Tibial nerve (tissue), 4 donors: ENCODE measurements at regions not wholly inside any gene's neighbourhood (a gene's known extent, or its start where the extent isn't known, plus 50 kb on each side); places are given as distances from the start of the nearest gene placed in this dataset.

Experiments used
- DNase-seq, 2 donors: peaks; one replicate each; pipeline ENCODE4 v3.0.0-alpha.2; 2019; ENCODE audit warnings: low spot score in 2 of 2
- H3K27ac ChIP-seq, 4 donors: fragments of 200-600 bp; sonication (generic) in 3 of 4; one replicate each; pipeline ENCODE4 v1.5.1; 2017 to 2019; ENCODE audit warnings: mild to moderate bottlenecking in 1 of 4
- H3K27me3 ChIP-seq, 2 donors: fragments of 200-600 bp; sonication (generic) in 1 of 2; one replicate each; pipeline versions ENCODE4 v1.5.1 to v1.6.0; 2017 to 2019
- H3K36me3 ChIP-seq, 3 donors: fragments of 200-600 bp; sonication (generic); one replicate each; pipeline ENCODE4 v1.5.1; 2018 to 2019
- H3K4me1 ChIP-seq, 4 donors: fragments of 200-600 bp; sonication (generic) in 3 of 4; one replicate each; pipeline ENCODE4 v1.5.1; 2017 to 2019
- H3K4me3 ChIP-seq, 4 donors: fragments of 200-600 bp; sonication (generic) in 3 of 4; one replicate each; pipeline ENCODE4 v1.5.1; 2017 to 2019; ENCODE audit warnings: mild to moderate bottlenecking in 1 of 4, moderate library complexity in 1 of 4
- H3K9me3 ChIP-seq, 4 donors: fragments of 200-600 bp; sonication (generic) in 3 of 4; one replicate each; pipeline ENCODE4 v1.5.1; 2017 to 2019
- CTCF ChIP-seq, 5 experiments: fragments of 200-600 bp in 3 of 5; fragments of 450-650 bp in 2 of 5; sonication (generic) in 3 of 5; IDR thresholded peaks; one replicate each; pipeline ENCODE4 v1.5.1; 2016 to 2019; ENCODE audit warnings: antibody characterized with exemption in 5 of 5, mild to moderate bottlenecking in 3 of 5, moderate library complexity in 2 of 5
- EP300 ChIP-seq, 2 donors: sonication (generic); formaldehyde crosslinking; IDR thresholded peaks; one replicate each; pipeline ENCODE4 v1.6.1; 2017; ENCODE audit warnings: antibody characterized with exemption in 2 of 2, mild to moderate bottlenecking in 1 of 2
- POLR2A ChIP-seq, 2 donors: fragments of 450-650 bp; IDR thresholded peaks; one replicate each; pipeline ENCODE4 v1.6.1; 2017; ENCODE audit warnings: antibody characterized with exemption in 2 of 2, mild to moderate bottlenecking in 2 of 2, moderate library complexity in 2 of 2
- WGBS, 2 donors: methylation state at CpG; one replicate each; pipeline ENCODE4 v1.1.5; 2018; 5-methylcytosine and 5-hydroxymethylcytosine counted together

DNA sequence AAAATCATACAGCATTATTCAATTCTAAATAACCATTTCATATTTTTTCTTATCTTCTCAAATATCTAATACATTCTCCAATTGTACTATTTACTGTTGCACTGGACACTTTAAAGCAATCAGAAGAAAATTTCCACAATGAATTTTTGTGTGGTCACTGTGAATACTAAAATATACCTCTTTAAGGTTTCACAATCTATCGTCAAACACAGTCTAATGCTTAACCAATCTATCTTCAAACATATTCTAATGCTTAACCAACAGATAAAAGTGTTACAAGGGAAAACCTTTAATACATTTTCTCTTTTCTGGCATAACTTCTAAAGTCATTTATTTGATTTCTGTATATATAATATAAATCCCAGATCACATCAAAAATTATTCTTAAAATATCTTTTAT, 2035.5 kb upstream of the CDH6 start:
- Histone ChIP-seq H3K36me3 (no peaks in the 10 kb centered on the region), H3K4me1 (no peaks in the 10 kb centered on the region), H3K27me3 (no peaks in the 10 kb centered on the region), H3K4me3 (no peak overlapping the region), H3K9me3 (no peaks in the 10 kb centered on the region), H3K27ac (no peak overlapping the region)
- TF ChIP-seq EP300 (IDR thresholded peaks at IDR 0.05) (no peak), POLR2A (IDR thresholded peaks at IDR 0.05) (no peak), CTCF (IDR thresholded peaks at IDR 0.05) (no peak)
- no peak for DNase-seq
- 84 to 86% methylated on average over 1 of the region's 1 CpG for WGBS, 2 donors

DNA sequence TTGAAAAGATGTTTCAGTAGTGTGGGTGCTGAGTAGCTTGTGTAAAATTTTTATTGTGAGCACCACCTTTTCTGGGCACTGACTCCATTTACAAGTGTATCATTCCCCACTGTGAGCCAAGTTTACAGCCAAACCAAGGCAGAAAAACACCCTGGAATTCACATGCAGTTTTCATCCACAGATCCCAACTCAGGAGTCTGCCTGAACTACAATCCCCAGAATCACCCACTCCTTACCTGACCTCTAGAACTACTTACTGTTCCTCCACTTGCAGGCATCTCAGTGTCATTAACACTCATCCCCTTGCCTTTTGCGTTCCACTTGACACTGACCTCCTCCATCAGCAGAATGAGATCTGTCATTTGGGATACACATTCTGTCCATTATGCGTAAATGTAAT, 2042.6 kb upstream of the CDH6 start:
- no peak for TF ChIP-seq EP300 (IDR thresholded peaks at IDR 0.05)
- TF ChIP-seq POLR2A (IDR thresholded peaks at IDR 0.05): no peak
- TF ChIP-seq CTCF (IDR thresholded peaks at IDR 0.05): no peak

GRCh38 chr5:29148581-29148980, 2044.9 kb upstream of the CDH6 start:
- Histone ChIP-seq H3K9me3 (no peaks in the 10 kb centered on the region), H3K27ac (no peak overlapping the region), H3K27me3 (no peaks in the 10 kb centered on the region), H3K36me3 (no peaks in the 10 kb centered on the region), H3K4me3 (no peak overlapping the region), H3K4me1 (no peaks in the 10 kb centered on the region)
- WGBS, 2 donors: 40 to 50% methylated on average over 2 of the region's 2 CpGs
- TF ChIP-seq POLR2A (IDR thresholded peaks at IDR 0.05): no peak
- no peak for TF ChIP-seq CTCF (IDR thresholded peaks at IDR 0.05)
- no peak for TF ChIP-seq EP300 (IDR thresholded peaks at IDR 0.05)
- no peak for DNase-seq

More for the DNA sequence above, 2042.6 kb upstream of the CDH6 start:
- H3K27ac ChIP-seq: no peak overlapping the region
- H3K9me3 ChIP-seq: no peaks in the 10 kb centered on the region
- no peak for DNase-seq
- 66 to 69% methylated on average over 2 of the region's 2 CpGs for WGBS, 2 donors
- H3K4me1 ChIP-seq: no peaks in the 10 kb centered on the region
- no peaks in the 10 kb centered on the region for H3K36me3 ChIP-seq
- no peak overlapping the region for H3K4me3 ChIP-seq
- H3K27me3 ChIP-seq: no peaks in the 10 kb centered on the region

- TF ChIP-seq EP300 (IDR thresholded peaks at IDR 0.05) (no peak), CTCF (IDR thresholded peaks at IDR 0.05) (no peak), POLR2A (IDR thresholded peaks at IDR 0.05) (no peak)
- Histone ChIP-seq H3K27me3 (no peaks in the 10 kb centered on the region), H3K4me1 (no peaks in the 10 kb centered on the region), H3K4me3 (no peak overlapping the region), H3K27ac (no peak overlapping the region), H3K9me3 (no peaks in the 10 kb centered on the region), H3K36me3 (no peaks in the 10 kb centered on the region)
- 90% methylated on average over 3 of the region's 3 CpGs for WGBS, 2 donors
- no peak for DNase-seq
These were observed 2045.4 kb upstream of the CDH6 start for GRCh38 chr5:29148073-29148472.

GRCh38 chr5:29143266-29143665, 2050.2 kb upstream of the CDH6 start:
- Histone ChIP-seq H3K27ac (no peak overlapping the region), H3K4me3 (no peak overlapping the region), H3K36me3 (no peaks in the 10 kb centered on the region), H3K4me1 (no peaks in the 10 kb centered on the region), H3K9me3 (no peaks in the 10 kb centered on the region), H3K27me3 (no peaks in the 10 kb centered on the region)
- 32 to 36% methylated on average over 1 of the region's 1 CpG for WGBS, 2 donors
- no peak for TF ChIP-seq EP300 (IDR thresholded peaks at IDR 0.05)
- TF ChIP-seq CTCF (IDR thresholded peaks at IDR 0.05): no peak
- DNase-seq: no peak
